ENCODE measurements at regions not wholly inside any gene's neighbourhood (a gene's known extent, or its start where the extent isn't known, plus 50 kb on each side); places are given as distances from the start of the nearest gene placed in this dataset.

GRCh38 chr22:49544286-49544685, 283.4 kb downstream of the BRD1 start:
- no peaks in the 10 kb centered on the region for H3K9me3 ChIP-seq (ENCODE audit: low read length)
- H3K4me1 ChIP-seq (ENCODE audit: insufficient read depth, low read length): no peaks in the 10 kb centered on the region
- H3K27me3 ChIP-seq (ENCODE audit: control insufficient read depth in 1 of 2, insufficient read depth in 2 of 2, low read length in 2 of 2): no peaks in the 10 kb centered on the region
- no peak overlapping the region for H3K4me3 ChIP-seq (ENCODE audit: low read depth in 1 of 2, low read length in 2 of 2)
- no peaks in the 10 kb centered on the region for H3K36me3 ChIP-seq (ENCODE audit: insufficient read depth, low read length)
- H3K9ac ChIP-seq (ENCODE audit: low read length): no peak overlapping the region
- H3K27ac ChIP-seq (ENCODE audit: low read depth, low read length): no peak overlapping the region

- no peak overlapping the region for H3K9ac ChIP-seq (ENCODE audit: low read length)
- no peak overlapping the region for H3K27ac ChIP-seq (ENCODE audit: low read depth, low read length)
- H3K4me1 ChIP-seq (ENCODE audit: insufficient read depth, low read length): no peaks in the 10 kb centered on the region
- no peaks in the 10 kb centered on the region for H3K27me3 ChIP-seq (ENCODE audit: control insufficient read depth in 1 of 2, insufficient read depth in 2 of 2, low read length in 2 of 2)
- H3K9me3 ChIP-seq (ENCODE audit: low read length): no peaks in the 10 kb centered on the region
- H3K36me3 ChIP-seq (ENCODE audit: insufficient read depth, low read length): no peaks in the 10 kb centered on the region
- H3K4me3 ChIP-seq (ENCODE audit: low read depth in 1 of 2, low read length in 2 of 2): no peak overlapping the region
Observed at GRCh38 chr22:49543876-49544275, 283.8 kb downstream of the BRD1 start.

GRCh38 chr22:49541693-49542230, 285.9 kb downstream of the BRD1 start:
- Histone ChIP-seq H3K4me1 (ENCODE audit: insufficient read depth, low read length) (no peaks in the 10 kb centered on the region), H3K27me3 (ENCODE audit: control insufficient read depth in 1 of 2, insufficient read depth in 2 of 2, low read length in 2 of 2) (no peaks in the 10 kb centered on the region), H3K4me3 (ENCODE audit: low read depth in 1 of 2, low read length in 2 of 2) (no peak overlapping the region), H3K9ac (ENCODE audit: low read length) (no peak overlapping the region), H3K36me3 (ENCODE audit: insufficient read depth, low read length) (no peaks in the 10 kb centered on the region), H3K9me3 (ENCODE audit: low read length) (no peaks in the 10 kb centered on the region), H3K27ac (ENCODE audit: low read depth, low read length) (no peak overlapping the region)

- Histone ChIP-seq H3K4me1 (ENCODE audit: insufficient read depth, low read length) (no peaks in the 10 kb centered on the region), H3K27ac (ENCODE audit: low read depth, low read length) (no peak overlapping the region), H3K27me3 (ENCODE audit: control insufficient read depth in 1 of 2, insufficient read depth in 2 of 2, low read length in 2 of 2) (no peaks in the 10 kb centered on the region), H3K4me3 (ENCODE audit: low read depth in 1 of 2, low read length in 2 of 2) (no peak overlapping the region), H3K9me3 (ENCODE audit: low read length) (no peaks in the 10 kb centered on the region), H3K9ac (ENCODE audit: low read length) (no peak overlapping the region), H3K36me3 (ENCODE audit: insufficient read depth, low read length) (no peaks in the 10 kb centered on the region)
Observed at GRCh38 chr22:49540913-49541692, 286.6 kb downstream of the BRD1 start.

GRCh38 chr22:49540084-49540912, 287.4 kb downstream of the BRD1 start:
- Histone ChIP-seq H3K4me1 (ENCODE audit: insufficient read depth, low read length) (no peaks in the 10 kb centered on the region), H3K4me3 (ENCODE audit: low read depth in 1 of 2, low read length in 2 of 2) (no peak overlapping the region), H3K27me3 (ENCODE audit: control insufficient read depth in 1 of 2, insufficient read depth in 2 of 2, low read length in 2 of 2) (no peaks in the 10 kb centered on the region), H3K9me3 (ENCODE audit: low read length) (no peaks in the 10 kb centered on the region), H3K9ac (ENCODE audit: low read length) (no peak overlapping the region), H3K27ac (ENCODE audit: low read depth, low read length) (no peak overlapping the region), H3K36me3 (ENCODE audit: insufficient read depth, low read length) (no peaks in the 10 kb centered on the region)

GRCh38 chr22:49538006-49538405, 289.7 kb downstream of the BRD1 start:
- Histone ChIP-seq H3K27me3 (ENCODE audit: control insufficient read depth in 1 of 2, insufficient read depth in 2 of 2, low read length in 2 of 2) (no peaks in the 10 kb centered on the region), H3K9ac (ENCODE audit: low read length) (no peak overlapping the region), H3K9me3 (ENCODE audit: low read length) (no peaks in the 10 kb centered on the region), H3K4me3 (ENCODE audit: low read depth in 1 of 2, low read length in 2 of 2) (no peak overlapping the region), H3K4me1 (ENCODE audit: insufficient read depth, low read length) (no peaks in the 10 kb centered on the region), H3K27ac (ENCODE audit: low read depth, low read length) (no peak overlapping the region), H3K36me3 (ENCODE audit: insufficient read depth, low read length) (no peaks in the 10 kb centered on the region)

- no peak overlapping the region for H3K4me3 ChIP-seq (ENCODE audit: low read depth in 1 of 2, low read length in 2 of 2)
Observed at GRCh38 chr22:49536571-49537131, 291.0 kb downstream of the BRD1 start.

GRCh38 chr22:49535527-49536125, 292.0 kb downstream of the BRD1 start:
- Histone ChIP-seq H3K4me3 (ENCODE audit: low read depth in 1 of 2, low read length in 2 of 2) (no peak overlapping the region), H3K27ac (ENCODE audit: low read depth, low read length) (no peak overlapping the region), H3K4me1 (ENCODE audit: insufficient read depth, low read length) (no peaks in the 10 kb centered on the region), H3K27me3 (ENCODE audit: control insufficient read depth in 1 of 2, insufficient read depth in 2 of 2, low read length in 2 of 2) (no peaks in the 10 kb centered on the region), H3K9me3 (ENCODE audit: low read length) (no peaks in the 10 kb centered on the region), H3K9ac (ENCODE audit: low read length) (no peak overlapping the region), H3K36me3 (ENCODE audit: insufficient read depth, low read length) (no peaks in the 10 kb centered on the region)

More at GRCh38 chr22:49536571-49537131, 291.0 kb downstream of the BRD1 start:
- Histone ChIP-seq H3K9ac (ENCODE audit: low read length) (no peak overlapping the region), H3K4me1 (ENCODE audit: insufficient read depth, low read length) (no peaks in the 10 kb centered on the region), H3K27ac (ENCODE audit: low read depth, low read length) (no peak overlapping the region), H3K36me3 (ENCODE audit: insufficient read depth, low read length) (no peaks in the 10 kb centered on the region), H3K9me3 (ENCODE audit: low read length) (no peaks in the 10 kb centered on the region), H3K27me3 (ENCODE audit: control insufficient read depth in 1 of 2, insufficient read depth in 2 of 2, low read length in 2 of 2) (no peaks in the 10 kb centered on the region)

- Histone ChIP-seq H3K27me3 (ENCODE audit: control insufficient read depth in 1 of 2, insufficient read depth in 2 of 2, low read length in 2 of 2) (no peaks in the 10 kb centered on the region), H3K4me1 (ENCODE audit: insufficient read depth, low read length) (no peaks in the 10 kb centered on the region), H3K36me3 (ENCODE audit: insufficient read depth, low read length) (no peaks in the 10 kb centered on the region), H3K4me3 (ENCODE audit: low read depth in 1 of 2, low read length in 2 of 2) (no peak overlapping the region), H3K9ac (ENCODE audit: low read length) (no peak overlapping the region), H3K27ac (ENCODE audit: low read depth, low read length) (no peak overlapping the region), H3K9me3 (ENCODE audit: low read length) (no peaks in the 10 kb centered on the region)
Observed at GRCh38 chr22:49535126-49535525, 292.5 kb downstream of the BRD1 start.

- no peak overlapping the region for H3K9ac ChIP-seq (ENCODE audit: low read length)
- no peaks in the 10 kb centered on the region for H3K27me3 ChIP-seq (ENCODE audit: control insufficient read depth in 1 of 2, insufficient read depth in 2 of 2, low read length in 2 of 2)
- H3K4me1 ChIP-seq (ENCODE audit: insufficient read depth, low read length): no peaks in the 10 kb centered on the region
- H3K4me3 ChIP-seq (ENCODE audit: low read depth in 1 of 2, low read length in 2 of 2): no peak overlapping the region
- H3K27ac ChIP-seq (ENCODE audit: low read depth, low read length): no peak overlapping the region
- H3K9me3 ChIP-seq (ENCODE audit: low read length): no peaks in the 10 kb centered on the region
- H3K36me3 ChIP-seq (ENCODE audit: insufficient read depth, low read length): no peaks in the 10 kb centered on the region
Observed at GRCh38 chr22:49534386-49534785, 293.3 kb downstream of the BRD1 start.

GRCh38 chr22:49533886-49534285, 293.8 kb downstream of the BRD1 start:
- H3K9me3 ChIP-seq (ENCODE audit: low read length): no peaks in the 10 kb centered on the region
- H3K9ac ChIP-seq (ENCODE audit: low read length): no peak overlapping the region
- no peak overlapping the region for H3K27ac ChIP-seq (ENCODE audit: low read depth, low read length)
- H3K36me3 ChIP-seq (ENCODE audit: insufficient read depth, low read length): no peaks in the 10 kb centered on the region
- H3K4me3 ChIP-seq (ENCODE audit: low read depth in 1 of 2, low read length in 2 of 2): no peak overlapping the region
- no peaks in the 10 kb centered on the region for H3K27me3 ChIP-seq (ENCODE audit: control insufficient read depth in 1 of 2, insufficient read depth in 2 of 2, low read length in 2 of 2)
- no peaks in the 10 kb centered on the region for H3K4me1 ChIP-seq (ENCODE audit: insufficient read depth, low read length)
